ENCODE measurements at regions not wholly inside any gene's neighbourhood (a gene's known extent, or its start where the extent isn't known, plus 50 kb on each side); places are given as distances from the start of the nearest gene placed in this dataset.

DNA sequence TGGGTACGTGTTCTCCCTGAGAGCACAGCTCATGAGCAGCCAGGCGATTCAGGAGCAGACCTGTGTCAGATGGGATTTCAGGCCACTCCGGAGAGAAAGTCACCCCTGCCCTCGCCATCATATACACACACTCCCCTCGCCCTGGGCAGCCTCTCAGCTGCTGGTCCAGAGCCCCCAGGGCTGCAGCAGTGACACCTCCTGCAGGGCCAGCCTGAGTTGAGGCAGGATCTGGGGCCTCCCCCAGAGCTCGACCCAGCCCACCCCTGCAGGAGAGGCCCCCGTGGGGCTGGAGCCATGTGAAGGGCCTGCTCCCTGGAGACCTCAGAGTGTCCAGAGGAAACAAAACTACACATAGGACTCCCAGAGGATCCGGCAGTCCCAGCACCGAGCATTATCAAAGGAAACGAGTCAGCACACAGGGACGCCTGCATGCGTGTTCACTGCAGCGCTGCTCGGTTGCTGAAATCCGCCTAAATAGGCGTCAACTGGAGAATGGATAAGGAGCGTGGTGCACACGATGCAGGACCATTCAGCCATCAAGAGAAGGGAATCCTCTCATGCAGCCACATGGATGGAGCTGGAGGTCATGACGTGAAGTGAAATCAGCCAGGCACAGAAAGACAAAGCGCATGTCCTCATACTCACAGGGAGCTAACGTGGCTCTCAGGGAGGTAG, 104.0 kb downstream of the TNFAIP2 start:
- H3K27ac ChIP-seq = no peak overlapping the region
- TF ChIP-seq, protein P1, sequence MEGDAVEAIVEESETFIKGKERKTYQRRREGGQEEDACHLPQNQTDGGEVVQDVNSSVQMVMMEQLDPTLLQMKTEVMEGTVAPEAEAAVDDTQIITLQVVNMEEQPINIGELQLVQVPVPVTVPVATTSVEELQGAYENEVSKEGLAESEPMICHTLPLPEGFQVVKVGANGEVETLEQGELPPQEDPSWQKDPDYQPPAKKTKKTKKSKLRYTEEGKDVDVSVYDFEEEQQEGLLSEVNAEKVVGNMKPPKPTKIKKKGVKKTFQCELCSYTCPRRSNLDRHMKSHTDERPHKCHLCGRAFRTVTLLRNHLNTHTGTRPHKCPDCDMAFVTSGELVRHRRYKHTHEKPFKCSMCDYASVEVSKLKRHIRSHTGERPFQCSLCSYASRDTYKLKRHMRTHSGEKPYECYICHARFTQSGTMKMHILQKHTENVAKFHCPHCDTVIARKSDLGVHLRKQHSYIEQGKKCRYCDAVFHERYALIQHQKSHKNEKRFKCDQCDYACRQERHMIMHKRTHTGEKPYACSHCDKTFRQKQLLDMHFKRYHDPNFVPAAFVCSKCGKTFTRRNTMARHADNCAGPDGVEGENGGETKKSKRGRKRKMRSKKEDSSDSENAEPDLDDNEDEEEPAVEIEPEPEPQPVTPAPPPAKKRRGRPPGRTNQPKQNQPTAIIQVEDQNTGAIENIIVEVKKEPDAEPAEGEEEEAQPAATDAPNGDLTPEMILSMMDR (IDR thresholded peaks at IDR 0.05) = no peak
- no peak for TF ChIP-seq ZFX (IDR thresholded peaks at IDR 0.05; ENCODE audit: borderline replicate concordance)

- TF ChIP-seq, protein P1 (IDR thresholded peaks at IDR 0.05) = no peak
- no peak for TF ChIP-seq ZFX (IDR thresholded peaks at IDR 0.05; ENCODE audit: borderline replicate concordance)
- no peak overlapping the region for H3K27ac ChIP-seq
Measured at GRCh38 chr14:103228076-103228806, 105.0 kb downstream of the TNFAIP2 start.

DNA sequence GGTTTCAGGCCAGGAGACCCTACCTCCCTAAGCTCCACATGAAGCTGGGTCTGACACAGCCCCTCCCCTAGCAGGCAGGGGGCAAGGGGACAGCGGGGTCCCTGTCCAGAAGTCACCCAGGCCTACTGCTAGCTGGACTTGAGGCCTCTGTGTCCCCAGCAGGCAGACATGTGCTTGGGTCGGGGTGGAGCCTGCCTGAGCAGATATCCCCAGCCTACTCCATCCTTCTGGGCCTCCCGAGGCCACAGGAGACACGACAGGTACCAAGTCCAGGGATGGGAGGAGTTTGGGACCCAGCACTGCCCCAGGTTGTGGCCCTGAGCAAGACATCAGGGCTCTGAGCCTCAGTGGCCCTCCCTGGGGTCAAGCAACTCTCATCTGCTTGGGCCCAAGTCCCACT, 105.2 kb upstream of the EIF5 start:
- no peak overlapping the region for H3K27ac ChIP-seq
- TF ChIP-seq, protein P1 (IDR thresholded peaks at IDR 0.05) = no peak
- TF ChIP-seq ZFX (IDR thresholded peaks at IDR 0.05; ENCODE audit: borderline replicate concordance) = no peak

DNA sequence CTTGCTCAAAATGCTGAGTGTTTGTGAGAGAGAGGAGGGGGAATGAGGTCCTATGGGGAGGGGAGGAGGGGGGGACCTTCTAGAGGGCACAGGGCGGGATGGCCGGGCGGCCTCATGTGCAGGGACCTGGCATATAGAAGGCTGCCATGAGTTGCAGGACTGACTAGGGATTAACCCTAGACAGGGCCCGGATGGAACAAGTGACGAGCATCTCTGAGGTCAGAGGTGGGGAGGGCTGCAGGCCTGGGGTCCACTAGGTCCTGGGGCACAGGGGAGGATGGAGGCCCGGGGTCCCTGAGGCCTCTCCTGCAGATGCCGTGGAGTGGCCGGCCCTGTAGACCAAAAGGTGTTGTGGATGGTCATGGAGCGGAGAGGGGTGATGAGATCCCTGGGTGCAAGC, 104.0 kb upstream of the EIF5 start:
- TF ChIP-seq, protein P1 (IDR thresholded peaks at IDR 0.05) = no peak
- TF ChIP-seq ZFX (IDR thresholded peaks at IDR 0.05; ENCODE audit: borderline replicate concordance) = no peak
- no peak overlapping the region for H3K27ac ChIP-seq

DNA sequence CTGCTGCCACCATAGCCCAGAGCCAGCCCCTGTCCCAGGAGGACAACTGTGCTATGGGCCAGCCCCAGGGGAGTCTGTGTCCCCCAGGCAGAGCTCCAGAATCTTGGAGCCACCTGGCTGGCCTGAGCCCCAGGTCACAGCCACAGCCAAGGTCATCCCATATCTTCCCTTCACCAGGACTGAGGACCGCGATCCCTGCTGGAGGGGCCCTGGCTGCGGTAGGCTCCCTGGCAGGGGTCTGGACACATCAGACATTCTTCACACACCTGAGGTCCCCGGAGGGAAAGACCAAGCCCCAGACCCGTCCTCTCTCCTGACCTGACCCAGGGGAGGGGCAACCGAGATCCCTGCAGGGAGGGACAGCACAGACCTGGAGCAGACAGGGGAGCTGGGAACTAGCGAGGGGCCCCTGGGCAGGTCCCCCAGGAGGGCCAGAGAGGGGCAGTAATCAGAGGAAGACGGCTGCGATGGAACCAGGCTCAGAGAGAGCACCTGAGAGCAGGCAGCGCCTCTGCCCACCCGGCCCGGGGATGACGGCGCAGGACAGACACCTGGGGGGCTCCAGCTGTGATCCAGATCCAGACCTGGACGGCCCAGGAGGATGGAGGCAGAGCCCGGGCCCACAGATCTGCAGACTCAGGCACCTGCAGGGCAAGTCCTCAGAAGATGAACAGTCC, 103.2 kb upstream of the EIF5 start:
- TF ChIP-seq ZFX (IDR thresholded peaks at IDR 0.05; ENCODE audit: borderline replicate concordance) = no peak
- TF ChIP-seq, protein P1 (IDR thresholded peaks at IDR 0.05) = no peak
- no peak overlapping the region for H3K27ac ChIP-seq

DNA sequence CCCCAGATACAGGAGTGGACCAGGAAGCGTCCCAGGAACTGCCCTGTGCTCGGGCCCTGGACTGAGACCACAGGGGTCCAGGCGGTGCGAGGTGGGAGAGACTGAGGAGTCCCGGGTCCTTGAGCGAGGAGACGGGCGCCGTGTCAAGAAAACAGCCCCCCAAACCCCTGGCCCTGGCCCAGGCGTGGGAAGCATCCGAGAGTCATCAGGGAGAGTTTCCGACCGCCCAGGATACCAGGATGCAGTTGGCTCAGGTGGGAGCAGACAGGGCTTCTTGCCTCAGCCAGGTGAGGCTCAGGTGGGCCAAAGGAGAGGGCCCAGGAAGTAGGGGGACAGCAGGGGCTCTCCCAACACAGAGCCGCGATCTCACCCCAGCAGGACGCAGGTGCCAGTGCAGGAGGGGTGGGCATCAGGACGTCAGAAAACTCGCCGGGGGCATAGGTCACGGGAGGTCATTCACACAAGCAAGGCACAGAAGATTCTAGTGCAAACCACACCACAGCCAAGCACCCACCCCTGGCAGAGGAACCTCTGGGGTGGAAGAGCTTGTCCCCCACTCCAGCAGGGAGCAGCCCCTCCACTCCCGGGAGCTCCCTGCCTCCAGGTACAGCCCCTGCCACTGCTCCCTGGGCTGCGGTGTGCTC, 102.5 kb upstream of the EIF5 start:
- no peak for TF ChIP-seq ZFX (IDR thresholded peaks at IDR 0.05; ENCODE audit: borderline replicate concordance)
- TF ChIP-seq, protein P1 (IDR thresholded peaks at IDR 0.05) = no peak

More for the DNA sequence above, 102.5 kb upstream of the EIF5 start:
- H3K27ac ChIP-seq = no peak overlapping the region
